ENCODE measurements at regions not wholly inside any gene's neighbourhood (a gene's known extent, or its start where the extent isn't known, plus 50 kb on each side); places are given as distances from the start of the nearest gene placed in this dataset.

GRCh38 chr3:126266850-126267168 lies 86.4 kb upstream of the ALDH1L1 start:
- DNase-seq: no peak

GRCh38 chr3:126266291-126266840 lies 86.0 kb upstream of the ALDH1L1 start:
- no peak for DNase-seq

DNA sequence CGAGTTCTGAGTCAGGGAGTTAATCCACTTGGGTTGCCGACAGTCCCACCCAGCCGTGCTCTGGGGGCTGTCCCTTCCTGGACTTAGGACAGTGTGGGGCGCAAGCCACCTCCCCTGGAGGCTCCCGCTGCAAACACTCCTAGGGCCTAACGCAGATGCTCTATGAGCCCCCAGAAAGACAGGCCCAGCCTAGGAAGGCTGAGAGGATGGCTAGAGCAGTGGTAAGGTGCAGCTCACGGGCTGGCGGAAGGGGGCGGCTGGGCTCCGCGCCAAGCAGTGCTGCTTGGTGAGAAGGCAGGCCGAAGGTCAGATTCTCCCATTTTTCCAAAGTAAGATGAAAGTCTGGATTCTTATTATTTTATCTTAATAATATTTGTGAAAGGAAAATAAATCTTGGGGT lies 84.6 kb upstream of the ALDH1L1 start:
- DNase-seq: no peak

GRCh38 chr3:126264381-126264780 lies 84.0 kb upstream of the ALDH1L1 start:
- DNase-seq: no peak

GRCh38 chr3:126263971-126264370 lies 83.6 kb upstream of the ALDH1L1 start:
- DNase-seq: no peak

DNA sequence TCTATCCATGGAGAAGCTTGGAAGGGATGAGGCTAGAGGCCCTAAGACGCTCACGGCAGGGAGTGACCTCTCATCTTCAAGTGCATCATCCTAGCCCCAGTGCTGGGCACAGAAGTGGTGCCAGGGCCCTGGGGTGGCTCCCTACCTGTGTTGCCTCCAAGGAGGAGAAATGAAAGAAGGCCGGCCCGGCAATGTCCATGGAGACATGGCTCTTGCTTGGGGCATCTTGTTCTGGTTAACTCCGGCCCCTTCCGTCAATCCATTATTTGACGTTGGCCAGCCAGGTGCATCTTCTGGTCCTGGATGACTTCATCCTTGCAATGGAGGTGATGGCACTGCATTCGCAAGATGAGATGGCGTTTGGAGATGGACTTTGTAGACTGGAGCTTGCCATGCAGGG lies 83.2 kb upstream of the ALDH1L1 start:
- DNase-seq: no peak

GRCh38 chr3:126262227-126262626 lies 81.8 kb upstream of the ALDH1L1 start:
- DNase-seq: no peak

- DNase-seq: no peak
These were observed 80.7 kb upstream of the ALDH1L1 start for GRCh38 chr3:126261037-126261436.

GRCh38 chr3:126259411-126260391 lies 79.3 kb upstream of the ALDH1L1 start:
- no peak for DNase-seq

- DNase-seq: no peak
These were observed 78.3 kb upstream of the ALDH1L1 start for GRCh38 chr3:126258670-126259069.

DNA sequence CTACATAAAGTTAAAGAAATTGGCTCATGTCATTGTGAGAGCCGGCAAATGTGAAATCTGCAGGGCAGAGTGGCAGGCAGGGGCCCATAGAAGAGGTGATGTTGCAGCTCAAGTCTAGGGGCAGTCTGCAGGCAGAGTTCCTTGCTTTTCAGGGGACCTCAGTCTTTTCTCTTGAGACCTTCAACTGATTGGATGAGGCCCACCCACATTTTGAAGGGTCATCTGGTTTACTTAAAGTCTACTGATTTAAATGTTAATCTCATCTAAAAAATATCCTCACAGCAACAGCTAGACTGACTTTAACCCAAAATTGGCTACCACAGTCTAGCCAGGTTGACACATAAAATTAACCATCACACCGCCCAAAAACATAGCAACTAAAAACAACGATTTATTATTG lies 77.6 kb upstream of the ALDH1L1 start:
- no peak for DNase-seq

- no peak for DNase-seq
These were observed 76.8 kb upstream of the ALDH1L1 start for GRCh38 chr3:126257174-126257573.

GRCh38 chr3:126256251-126256650 lies 75.9 kb upstream of the ALDH1L1 start:
- DNase-seq: no peak

GRCh38 chr3:126253072-126253471 lies 72.7 kb upstream of the ALDH1L1 start:
- no peak for DNase-seq

- no peak for DNase-seq
These were observed 72.0 kb upstream of the ALDH1L1 start for GRCh38 chr3:126252373-126252772.

GRCh38 chr3:126245811-126246727 lies 65.7 kb upstream of the ALDH1L1 start:
- DNase-seq: peak; percentile 60

All from hindlimb muscle (tissue), 1 donor.